PC-9 (cell line): ENCODE measurements at regions not wholly inside any gene's neighbourhood (a gene's known extent, or its start where the extent isn't known, plus 50 kb on each side); places are given as distances from the start of the nearest gene placed in this dataset.

Experiments used
- EZH2 ChIP-seq: fragments of 200-600 bp; sonication (generic); IDR thresholded peaks from 2 replicates; pipeline ENCODE4 v1.8.0; 2017; ENCODE audit warnings: antibody characterized with exemption, low read depth
- TF ChIP-seq, protein P1 (sequence below): fragments of 200-600 bp; sonication (generic); conservative IDR thresholded peaks from 2 replicates; pipeline ENCODE4 v1.6.1; 2017; ENCODE audit warnings: mixed run types, antibody characterized with exemption, mild to moderate bottlenecking, moderate library complexity

DNA sequence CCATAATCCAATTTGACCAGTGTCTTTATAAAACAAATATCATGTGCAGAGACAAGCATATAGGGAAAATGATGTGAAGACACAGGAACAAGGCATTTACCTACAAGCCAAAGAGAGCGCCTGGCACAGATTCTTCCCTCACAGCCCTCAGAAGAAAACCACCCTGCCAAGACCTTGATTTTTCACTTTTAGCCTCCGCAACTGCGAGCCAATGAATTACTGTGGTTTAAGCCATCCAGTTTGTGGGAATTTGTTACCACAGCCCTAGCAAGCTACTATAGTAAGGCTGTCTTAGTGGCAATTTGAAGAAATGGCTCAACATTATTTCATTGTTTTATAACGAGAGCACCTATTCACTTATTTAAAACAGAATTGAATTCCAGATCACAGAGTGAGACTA is 85.7 kb upstream of the CCDC190 start:
- TF ChIP-seq EZH2: no peak
- TF ChIP-seq, protein P1, sequence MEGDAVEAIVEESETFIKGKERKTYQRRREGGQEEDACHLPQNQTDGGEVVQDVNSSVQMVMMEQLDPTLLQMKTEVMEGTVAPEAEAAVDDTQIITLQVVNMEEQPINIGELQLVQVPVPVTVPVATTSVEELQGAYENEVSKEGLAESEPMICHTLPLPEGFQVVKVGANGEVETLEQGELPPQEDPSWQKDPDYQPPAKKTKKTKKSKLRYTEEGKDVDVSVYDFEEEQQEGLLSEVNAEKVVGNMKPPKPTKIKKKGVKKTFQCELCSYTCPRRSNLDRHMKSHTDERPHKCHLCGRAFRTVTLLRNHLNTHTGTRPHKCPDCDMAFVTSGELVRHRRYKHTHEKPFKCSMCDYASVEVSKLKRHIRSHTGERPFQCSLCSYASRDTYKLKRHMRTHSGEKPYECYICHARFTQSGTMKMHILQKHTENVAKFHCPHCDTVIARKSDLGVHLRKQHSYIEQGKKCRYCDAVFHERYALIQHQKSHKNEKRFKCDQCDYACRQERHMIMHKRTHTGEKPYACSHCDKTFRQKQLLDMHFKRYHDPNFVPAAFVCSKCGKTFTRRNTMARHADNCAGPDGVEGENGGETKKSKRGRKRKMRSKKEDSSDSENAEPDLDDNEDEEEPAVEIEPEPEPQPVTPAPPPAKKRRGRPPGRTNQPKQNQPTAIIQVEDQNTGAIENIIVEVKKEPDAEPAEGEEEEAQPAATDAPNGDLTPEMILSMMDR: no peak
